ENCODE measurements at regions not wholly inside any gene's neighbourhood (a gene's known extent, or its start where the extent isn't known, plus 50 kb on each side); places are given as distances from the start of the nearest gene placed in this dataset.

DNA sequence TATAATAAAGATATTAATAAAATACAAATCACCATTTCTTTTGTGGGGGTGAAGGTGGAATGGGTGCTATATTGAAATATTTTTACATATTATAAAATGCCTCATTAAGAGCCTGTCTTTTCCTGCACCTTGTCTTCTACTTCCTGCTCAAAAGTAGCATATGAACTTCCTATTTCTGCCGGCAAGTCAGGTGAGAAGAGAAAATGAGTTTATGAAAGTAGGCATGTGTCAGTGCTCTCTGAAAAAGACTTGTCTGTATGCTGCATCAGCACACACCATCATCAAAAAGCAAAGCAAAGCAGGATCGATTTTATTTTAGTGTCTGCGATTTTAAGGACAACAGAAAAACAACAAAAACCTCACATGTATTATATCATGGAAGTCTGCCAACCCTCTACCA, 114.2 kb downstream of the RAP2A start:
- peaks cover 5% of the 10 kb centered on the region for H3K9me3 Mint-ChIP-seq
- no peak overlapping the region for H3K4me3 Mint-ChIP-seq
- TF ChIP-seq, protein P1, sequence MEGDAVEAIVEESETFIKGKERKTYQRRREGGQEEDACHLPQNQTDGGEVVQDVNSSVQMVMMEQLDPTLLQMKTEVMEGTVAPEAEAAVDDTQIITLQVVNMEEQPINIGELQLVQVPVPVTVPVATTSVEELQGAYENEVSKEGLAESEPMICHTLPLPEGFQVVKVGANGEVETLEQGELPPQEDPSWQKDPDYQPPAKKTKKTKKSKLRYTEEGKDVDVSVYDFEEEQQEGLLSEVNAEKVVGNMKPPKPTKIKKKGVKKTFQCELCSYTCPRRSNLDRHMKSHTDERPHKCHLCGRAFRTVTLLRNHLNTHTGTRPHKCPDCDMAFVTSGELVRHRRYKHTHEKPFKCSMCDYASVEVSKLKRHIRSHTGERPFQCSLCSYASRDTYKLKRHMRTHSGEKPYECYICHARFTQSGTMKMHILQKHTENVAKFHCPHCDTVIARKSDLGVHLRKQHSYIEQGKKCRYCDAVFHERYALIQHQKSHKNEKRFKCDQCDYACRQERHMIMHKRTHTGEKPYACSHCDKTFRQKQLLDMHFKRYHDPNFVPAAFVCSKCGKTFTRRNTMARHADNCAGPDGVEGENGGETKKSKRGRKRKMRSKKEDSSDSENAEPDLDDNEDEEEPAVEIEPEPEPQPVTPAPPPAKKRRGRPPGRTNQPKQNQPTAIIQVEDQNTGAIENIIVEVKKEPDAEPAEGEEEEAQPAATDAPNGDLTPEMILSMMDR (conservative IDR thresholded peaks at IDR 0.05): no peak
- Histone ChIP-seq H3K9ac (ENCODE audit: extremely low read depth, low read length, poor library complexity, severe bottlenecking) (no peak overlapping the region), H3K27ac (ENCODE audit: low read depth, low read length) (no peak overlapping the region), H3K4me1 (ENCODE audit: control insufficient read depth, insufficient read depth, low read length) (peaks cover 14% of the 10 kb centered on the region), H3K9me3 (ENCODE audit: control insufficient read depth, low read length) (no peaks in the 10 kb centered on the region), H3K36me3 (ENCODE audit: control insufficient read depth, insufficient read depth, low read length) (no peaks in the 10 kb centered on the region), H3K4me3 (ENCODE audit: low read length) (no peak overlapping the region), H3K27me3 (ENCODE audit: control insufficient read depth, insufficient read depth, low read length, poor library complexity, severe bottlenecking) (no peaks in the 10 kb centered on the region)
- no peaks in the 10 kb centered on the region for H3K27me3 Mint-ChIP-seq (ENCODE audit: insufficient read depth)
- 0 to 63% methylated on average over 1 to 3 of the region's 3 CpGs for WGBS, 2 experiments (ENCODE audit: insufficient coverage in 1 of 2, insufficient read length in 1 of 2)
- peaks cover 12% of the 10 kb centered on the region for H3K36me3 Mint-ChIP-seq (ENCODE audit: low read depth)
- H3K27ac Mint-ChIP-seq: no peak overlapping the region
- DNase-seq: no peak
- peaks cover 11% of the 10 kb centered on the region for H3K4me1 Mint-ChIP-seq

- no peaks in the 10 kb centered on the region for H3K27me3 ChIP-seq (ENCODE audit: control insufficient read depth, insufficient read depth, low read length, poor library complexity, severe bottlenecking)
- peaks cover 11% of the 10 kb centered on the region for H3K4me1 Mint-ChIP-seq
- H3K27ac Mint-ChIP-seq: no peak overlapping the region
- H3K4me3 Mint-ChIP-seq: no peak overlapping the region
- 60 to 92% methylated on average over 1 to 4 of the region's 4 CpGs for WGBS, 2 experiments (ENCODE audit: insufficient coverage in 1 of 2, insufficient read length in 1 of 2)
- no peak overlapping the region for H3K9ac ChIP-seq (ENCODE audit: extremely low read depth, low read length, poor library complexity, severe bottlenecking)
- H3K4me1 ChIP-seq (ENCODE audit: control insufficient read depth, insufficient read depth, low read length): peaks cover 14% of the 10 kb centered on the region
- H3K4me3 ChIP-seq (ENCODE audit: low read length): no peak overlapping the region
- no peak overlapping the region for H3K27ac ChIP-seq (ENCODE audit: low read depth, low read length)
- H3K36me3 Mint-ChIP-seq (ENCODE audit: low read depth): peaks cover 12% of the 10 kb centered on the region
- TF ChIP-seq, protein P1 (conservative IDR thresholded peaks at IDR 0.05): no peak
- H3K9me3 Mint-ChIP-seq: peaks cover 5% of the 10 kb centered on the region
- no peaks in the 10 kb centered on the region for H3K36me3 ChIP-seq (ENCODE audit: control insufficient read depth, insufficient read depth, low read length)
- no peak for DNase-seq
- no peaks in the 10 kb centered on the region for H3K27me3 Mint-ChIP-seq (ENCODE audit: insufficient read depth)
- no peaks in the 10 kb centered on the region for H3K9me3 ChIP-seq (ENCODE audit: control insufficient read depth, low read length)
These were observed 114.7 kb downstream of the RAP2A start for GRCh38 chr13:97548711-97549110.

DNA sequence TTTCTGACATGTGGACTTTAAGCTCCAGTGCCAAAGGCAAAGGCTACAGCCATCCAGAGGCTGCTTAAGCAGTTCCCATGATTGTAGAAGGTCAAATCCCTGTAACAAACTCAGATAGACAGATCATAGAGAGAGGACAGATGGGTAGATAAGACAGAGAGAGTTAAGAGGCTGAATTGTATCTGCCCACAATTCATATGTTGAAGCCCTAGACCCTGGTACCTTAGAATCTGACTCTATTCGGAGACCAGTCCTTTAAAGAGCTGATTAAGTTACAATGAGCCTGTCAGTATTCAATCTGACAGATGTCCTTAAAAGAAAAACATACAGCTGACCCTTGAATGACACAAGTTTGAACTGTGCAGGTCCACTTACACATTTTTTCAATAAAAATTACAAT, 115.2 kb downstream of the RAP2A start:
- no peak overlapping the region for H3K27ac Mint-ChIP-seq
- peaks cover 14% of the 10 kb centered on the region for H3K4me1 ChIP-seq (ENCODE audit: control insufficient read depth, insufficient read depth, low read length)
- 87 to 98% methylated on average over 1 of the region's 1 CpG for WGBS, 2 experiments (ENCODE audit: insufficient coverage in 1 of 2, insufficient read length in 1 of 2)
- peaks cover 11% of the 10 kb centered on the region for H3K4me1 Mint-ChIP-seq
- peaks cover 12% of the 10 kb centered on the region for H3K36me3 Mint-ChIP-seq (ENCODE audit: low read depth)
- no peak for DNase-seq
- no peak overlapping the region for H3K4me3 ChIP-seq (ENCODE audit: low read length)
- no peak overlapping the region for H3K9ac ChIP-seq (ENCODE audit: extremely low read depth, low read length, poor library complexity, severe bottlenecking)
- TF ChIP-seq, protein P1 (conservative IDR thresholded peaks at IDR 0.05): no peak
- no peaks in the 10 kb centered on the region for H3K27me3 Mint-ChIP-seq (ENCODE audit: insufficient read depth)
- no peaks in the 10 kb centered on the region for H3K27me3 ChIP-seq (ENCODE audit: control insufficient read depth, insufficient read depth, low read length, poor library complexity, severe bottlenecking)
- H3K4me3 Mint-ChIP-seq: no peak overlapping the region
- peaks cover 5% of the 10 kb centered on the region for H3K9me3 Mint-ChIP-seq
- H3K27ac ChIP-seq (ENCODE audit: low read depth, low read length): no peak overlapping the region
- H3K9me3 ChIP-seq (ENCODE audit: control insufficient read depth, low read length): no peaks in the 10 kb centered on the region
- H3K36me3 ChIP-seq (ENCODE audit: control insufficient read depth, insufficient read depth, low read length): no peaks in the 10 kb centered on the region

Data from endodermal cell (in vitro differentiated cells).